ENCODE measurements at regions not wholly inside any gene's neighbourhood (a gene's known extent, or its start where the extent isn't known, plus 50 kb on each side); places are given as distances from the start of the nearest gene placed in this dataset.

- TF ChIP-seq POLR2A (IDR thresholded peaks at IDR 0.05; ENCODE audit: low read length): no peak
- no peak for TF ChIP-seq GATA1 (IDR thresholded peaks at IDR 0.05; ENCODE audit: low read depth, low read length)
Measured at GRCh38 chr5:57915536-57915935, 432.9 kb upstream of the ACTBL2 start.
